IMR-90 (cell line): ENCODE measurements at regions not wholly inside any gene's neighbourhood (a gene's known extent, or its start where the extent isn't known, plus 50 kb on each side); places are given as distances from the start of the nearest gene placed in this dataset.

ENCODE experiments used
- ATAC-seq: fragments of 200-7000 bp; cut with Tn5 transposase; 2 replicates; pipeline ENCODE4 v1.9.1; 2020; ENCODE audit warnings: low read depth, mild to moderate bottlenecking, moderate library complexity
- BruUV-seq: library from RNA; stranded (reverse); fragments of 400-500 nt; replicated peaks from 2 replicates; lab custom pipeline; 2021; lab: Mats Ljungman, UMichigan
- CTCF ChIA-PET: fragments of 300-600 bp; formaldehyde crosslinking; extraction: SDS; loops from one replicate; lab custom pipeline; 2021; ENCODE audit warnings: antibody characterized with exemption; lab: Yijun Ruan, JAX
- POLR2A ChIA-PET: fragments of 300-600 bp; sonication (Branson Sonifier 250); formaldehyde crosslinking; loops from one replicate; lab custom pipeline; 2022; ENCODE audit warnings: antibody characterized with exemption; ENCODE audit not compliant: unreplicated experiment; lab: Charles Lee
- DNase-seq: peaks from one replicate; pipeline ENCODE4 v3.0.0; 2013
- H2AFZ ChIP-seq: replicated peaks from 2 replicates; pipeline ENCODE3; 2013; ENCODE audit warnings: low read length, mild to moderate bottlenecking; ENCODE audit not compliant: poor library complexity
- H2AK5ac ChIP-seq: 2 replicates; pipeline ENCODE4 v1.6.1; 2013; ENCODE audit warnings: low read depth, low read length, inconsistent platforms
- H2AK9ac ChIP-seq: replicated peaks from 2 replicates; pipeline ENCODE3; 2013; ENCODE audit warnings: mild to moderate bottlenecking, low read depth, low read length, moderate library complexity; ENCODE audit not compliant: poor library complexity
- H2BK120ac ChIP-seq: 2 replicates; pipeline ENCODE4 v1.6.1; 2013; ENCODE audit warnings: low read depth, low read length, inconsistent platforms
- H2BK15ac ChIP-seq: 3 replicates; pipeline ENCODE4 v1.6.1; 2013; ENCODE audit warnings: low read depth, low read length, inconsistent platforms
- H2BK20ac ChIP-seq: 2 replicates; pipeline ENCODE4 v1.6.1; 2013; ENCODE audit warnings: low read depth, mild to moderate bottlenecking, inconsistent platforms, low read length, moderate library complexity
- H2BK5ac ChIP-seq: 2 replicates; pipeline ENCODE4 v1.6.1; 2013; ENCODE audit warnings: mild to moderate bottlenecking, low read depth, low read length, inconsistent platforms; ENCODE audit not compliant: poor library complexity, severe bottlenecking
- H3K14ac ChIP-seq: replicated peaks from 2 replicates; pipeline ENCODE4 v1.6.1; 2013; ENCODE audit warnings: low read depth, low read length, inconsistent platforms
- H3K18ac ChIP-seq: 2 replicates; pipeline ENCODE4 v1.6.1; 2013; ENCODE audit warnings: low read depth, low read length, control low read depth
- H3K23ac ChIP-seq: 2 replicates; pipeline ENCODE4 v1.6.1; 2013; ENCODE audit warnings: low read depth, low read length, inconsistent platforms
- H3K27ac ChIP-seq: 2 replicates; pipeline ENCODE4 v1.5.1; 2013; ENCODE audit warnings: mild to moderate bottlenecking, control low read depth, low read length; ENCODE audit not compliant: insufficient read depth
- H3K27me3 ChIP-seq: 2 replicates; pipeline ENCODE4 v1.6.1; 2013; ENCODE audit warnings: low read length; ENCODE audit not compliant: control insufficient read depth, insufficient read depth
- H3K36me3 ChIP-seq: 2 replicates; pipeline ENCODE4 v1.6.1; 2013; ENCODE audit warnings: low read length, mixed read lengths; ENCODE audit not compliant: control insufficient read depth, insufficient read depth
- H3K4ac ChIP-seq: 2 replicates; pipeline ENCODE4 v1.6.1; 2013; ENCODE audit warnings: low read depth, low read length, inconsistent platforms
- H3K4me1 ChIP-seq: 2 replicates; pipeline ENCODE4 v1.6.1; 2013; ENCODE audit warnings: low read length, mixed read lengths; ENCODE audit not compliant: control insufficient read depth, insufficient read depth
- H3K4me2 ChIP-seq: 2 replicates; pipeline ENCODE4 v1.6.1; 2013; ENCODE audit warnings: low read depth, mild to moderate bottlenecking, control low read depth, low read length, moderate library complexity
- H3K4me3 ChIP-seq: 2 replicates; pipeline ENCODE4 v1.5.1; 2013; ENCODE audit warnings: low read depth, mild to moderate bottlenecking, control low read depth, low read length, moderate library complexity; ENCODE audit not compliant: insufficient read depth
- H3K56ac ChIP-seq: 2 replicates; pipeline ENCODE4 v1.6.1; 2013; ENCODE audit warnings: low read length, inconsistent platforms; ENCODE audit not compliant: insufficient read depth; ENCODE audit errors: extremely low read depth
- H3K79me1 ChIP-seq, 2 experiments: 2 replicates each; pipeline ENCODE4 v1.6.1; 2013; ENCODE audit warnings: low read length in 2 of 2, inconsistent platforms in 1 of 2, low read depth in 1 of 2
- H3K9ac ChIP-seq: 2 replicates; pipeline ENCODE4 v1.6.1; 2013; ENCODE audit warnings: low read depth, low read length, control low read depth
- H3K9me1 ChIP-seq: 2 replicates; pipeline ENCODE4 v1.6.1; 2013; ENCODE audit warnings: low read length, inconsistent platforms; ENCODE audit not compliant: insufficient read depth
- H3K9me3 ChIP-seq: 2 replicates; pipeline ENCODE4 v1.6.1; 2013; ENCODE audit warnings: low read length; ENCODE audit not compliant: control insufficient read depth, insufficient read depth
- H4K20me1 ChIP-seq: 2 replicates; pipeline ENCODE4 v1.6.1; 2013; ENCODE audit warnings: low read length, inconsistent platforms; ENCODE audit not compliant: insufficient read depth
- H4K5ac ChIP-seq: 2 replicates; pipeline ENCODE4 v1.6.1; 2013; ENCODE audit warnings: mild to moderate bottlenecking, low read depth, low read length, control low read depth
- H4K8ac ChIP-seq, 2 experiments: 2 replicates each; pipeline ENCODE4 v1.6.1; 2013; ENCODE audit warnings: low read depth in 2 of 2, low read length in 2 of 2, control low read depth in 1 of 2, inconsistent platforms in 1 of 2
- H4K91ac ChIP-seq: 2 replicates; pipeline ENCODE4 v1.6.1; 2013; ENCODE audit warnings: low read depth, low read length, inconsistent platforms; ENCODE audit not compliant: insufficient read depth
- BHLHE40 ChIP-seq: fragments of 150-350 bp; IDR thresholded peaks from 2 replicates; pipeline ENCODE4 v1.6.1; 2016; ENCODE audit warnings: mild to moderate bottlenecking, low read depth, low read length
- CEBPB ChIP-seq: IDR thresholded peaks from 2 replicates; pipeline ENCODE4 v1.6.1; 2012; ENCODE audit warnings: low read depth, low read length, improper control_type of control experiment
- MAFK ChIP-seq: IDR thresholded peaks from 2 replicates; pipeline ENCODE4 v1.6.1; 2012; ENCODE audit warnings: low read depth, low read length, improper control_type of control experiment
- MAZ ChIP-seq: IDR thresholded peaks from 2 replicates; pipeline ENCODE4 v1.6.1; 2012; ENCODE audit warnings: low read depth, mild to moderate bottlenecking, low read length, improper control_type of control experiment, moderate library complexity, borderline replicate concordance
- MXI1 ChIP-seq: IDR thresholded peaks from 2 replicates; pipeline ENCODE4 v1.6.1; 2012; ENCODE audit warnings: low read depth, mild to moderate bottlenecking, low read length, moderate library complexity, borderline replicate concordance
- POLR2A ChIP-seq: IDR thresholded peaks from 2 replicates; pipeline ENCODE4 v1.6.1; 2012; ENCODE audit warnings: mild to moderate bottlenecking, low read depth, low read length
- RAD21 ChIP-seq: IDR thresholded peaks from 2 replicates; pipeline ENCODE4 v1.6.1; 2012; ENCODE audit warnings: low read length, improper control_type of control experiment
- RFX5 ChIP-seq: IDR thresholded peaks from 2 replicates; pipeline ENCODE4 v1.8.0; 2012; ENCODE audit warnings: low read depth, mild to moderate bottlenecking, low read length, moderate library complexity
- WGBS, 2 experiments: methylation state at CpG; one replicate each; pipeline versions ENCODE4 v1.1.5 to v1.1.7; 2013; ENCODE audit warnings: missing lambda C conversion rate in 2 of 2; ENCODE audit not compliant: insufficient read length in 1 of 2; ENCODE audit errors: extremely low coverage in 2 of 2; 5-methylcytosine and 5-hydroxymethylcytosine counted together
- dilution Hi-C: fragments of 300-500 bp; cut with HindIII; formaldehyde crosslinking; loops from one replicate; pipeline ENCODE4 v1.14.3; 2018; ENCODE audit warnings: low sequenced_read_pairs; ENCODE audit not compliant: unreplicated experiment
- in situ Hi-C: fragments of 300-500 bp; cut with MboI; formaldehyde crosslinking; loops from 3 replicates; pipeline ENCODE4 v1.14.3; 2019; ENCODE audit warnings: low sequenced_read_pairs, inconsistent platforms, mixed read lengths
- intact Hi-C: fragments of 100-400 bp; cut with micrococcal nuclease; formaldehyde crosslinking; loops from 2 replicates; pipeline ENCODE4 v1.10.0; 2022

GRCh38 chrX:43564953-43565352 lies 91.1 kb upstream of the MAOA start:
- DNase-seq (no peak), ATAC-seq (no peak)
- no peak overlapping the region for H4K5ac ChIP-seq
- no peak overlapping the region for H3K23ac ChIP-seq
- BruUV-seq: no TSS peak
- dilution Hi-C loops: no loop called here
- H3K4me1 ChIP-seq: no peaks in the 10 kb centered on the region
- no peak overlapping the region for H2BK5ac ChIP-seq
- no CpG with 5 or more reads among the region's 2 CpGs for WGBS, 2 experiments
- no peak overlapping the region for H2AK9ac ChIP-seq
- POLR2A ChIA-PET: no interaction called here
- in situ Hi-C loops: loop anchor here (5.0 to 10.0 kb wide), 2 partner anchors 187 to 1780 kb away; no protein-coding TSS in a partner anchor
- no peaks in the 10 kb centered on the region for H3K79me1 ChIP-seq
- no peak overlapping the region for H4K91ac ChIP-seq
- H2AK5ac ChIP-seq: no peak overlapping the region
- no peaks in the 10 kb centered on the region for H3K36me3 ChIP-seq
- no peak overlapping the region for H2BK20ac ChIP-seq
- no peak overlapping the region for H3K27ac ChIP-seq
- H3K9me3 ChIP-seq: no peaks in the 10 kb centered on the region
- H3K4me2 ChIP-seq: no peak overlapping the region
- TF ChIP-seq BHLHE40 (no peak), RAD21 (no peak), MAZ (no peak), POLR2A (no peak), MAFK (no peak), MXI1 (no peak), RFX5 (no peak), CEBPB (no peak)
- no peak overlapping the region for H3K4me3 ChIP-seq
- H4K8ac ChIP-seq: no peak overlapping the region
- no peaks in the 10 kb centered on the region for H3K9me1 ChIP-seq
- no peak overlapping the region for H3K56ac ChIP-seq
- no peak overlapping the region for H3K4ac ChIP-seq
- no peak overlapping the region for H3K9ac ChIP-seq
- H2BK15ac ChIP-seq: no peak overlapping the region
- no peaks in the 10 kb centered on the region for H4K20me1 ChIP-seq
- H2AFZ ChIP-seq: no peak overlapping the region
- H3K14ac ChIP-seq: no peak overlapping the region
- H2BK120ac ChIP-seq: no peak overlapping the region
- no peak overlapping the region for H3K18ac ChIP-seq
- CTCF ChIA-PET: no interaction called here
- intact Hi-C loops: no loop called here
- H3K27me3 ChIP-seq: no peaks in the 10 kb centered on the region
